ENCODE measurements at regions not wholly inside any gene's neighbourhood (a gene's known extent, or its start where the extent isn't known, plus 50 kb on each side); places are given as distances from the start of the nearest gene placed in this dataset.

DNA sequence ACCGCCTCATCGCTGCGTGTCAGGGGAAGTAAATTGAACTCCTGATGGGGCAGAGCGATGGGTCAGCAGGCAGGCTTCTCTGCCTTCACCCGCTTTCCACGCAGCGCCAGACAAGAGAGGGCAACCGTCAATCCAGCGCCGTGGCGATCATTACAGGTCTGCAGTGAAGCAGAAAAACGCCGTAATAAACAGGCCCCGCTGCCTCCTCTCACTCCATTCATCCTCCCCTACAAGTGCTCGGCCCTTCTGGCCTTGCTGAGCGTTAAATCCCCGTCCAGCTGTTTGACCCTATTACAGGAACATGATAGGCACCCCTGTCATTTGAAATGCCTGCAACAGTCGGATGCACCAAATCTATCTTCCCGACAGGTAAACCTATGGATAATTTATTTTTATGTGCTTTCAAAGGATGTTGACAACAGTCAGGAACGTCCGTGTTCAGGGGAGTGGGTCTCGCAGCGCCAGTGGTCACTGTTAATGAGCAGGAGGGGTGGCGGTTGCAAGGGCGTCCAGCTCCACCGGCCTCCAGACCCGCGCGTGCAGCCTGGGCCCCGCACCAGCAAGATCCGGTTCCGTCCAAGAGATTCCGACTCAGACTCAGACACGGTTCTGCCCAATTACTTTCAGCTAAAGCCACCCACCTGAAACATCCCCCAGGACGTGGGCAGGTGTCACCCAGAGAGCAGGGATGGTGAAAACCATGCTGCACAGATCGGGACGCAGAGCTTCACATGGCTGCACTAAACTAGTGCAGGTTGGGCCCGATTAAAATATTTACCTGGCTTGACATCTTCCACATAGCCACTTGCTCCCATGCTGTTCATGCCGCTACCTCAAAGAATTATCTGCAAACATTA, 508.0 kb upstream of the MGMT start:
- DNase-seq: no peak

DNA sequence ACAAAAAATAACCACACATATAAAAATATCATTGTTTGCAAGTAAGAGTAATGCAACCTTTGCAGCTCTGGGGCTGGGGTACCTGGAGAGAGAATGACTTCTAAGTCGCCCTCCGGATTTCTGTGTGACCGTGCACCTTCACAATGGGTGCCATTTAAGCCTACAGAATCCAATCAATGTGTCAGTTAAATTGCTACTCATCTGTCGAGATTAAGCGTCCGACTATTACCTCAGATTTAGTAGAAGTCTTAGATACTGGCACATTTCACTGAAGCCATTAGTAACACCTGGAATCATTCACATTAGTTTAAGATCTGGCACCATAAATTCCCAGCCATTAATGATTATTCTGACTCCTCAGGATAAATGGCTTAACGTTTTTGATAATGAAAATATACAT, 507.3 kb upstream of the MGMT start:
- DNase-seq: no peak

DNA sequence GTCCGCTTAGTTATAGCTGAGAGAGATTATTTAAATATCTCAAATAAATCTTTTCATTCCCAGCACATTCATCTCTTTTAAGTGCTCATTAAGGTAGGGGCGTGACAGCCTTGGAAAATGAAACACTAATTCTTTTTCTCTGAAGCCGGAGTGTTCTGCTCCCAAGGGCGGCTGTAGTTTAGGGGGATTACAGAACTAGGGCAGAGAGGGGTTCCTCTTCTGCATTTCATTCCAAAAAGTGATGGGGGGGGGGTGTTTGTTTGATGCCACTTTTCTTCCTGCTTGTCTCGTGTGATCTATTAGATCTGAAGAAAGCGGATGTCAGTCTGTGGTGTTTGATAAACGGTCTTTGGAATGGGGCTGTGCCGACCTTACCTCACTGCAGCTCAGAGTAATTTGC, 506.5 kb upstream of the MGMT start:
- no peak for DNase-seq

DNA sequence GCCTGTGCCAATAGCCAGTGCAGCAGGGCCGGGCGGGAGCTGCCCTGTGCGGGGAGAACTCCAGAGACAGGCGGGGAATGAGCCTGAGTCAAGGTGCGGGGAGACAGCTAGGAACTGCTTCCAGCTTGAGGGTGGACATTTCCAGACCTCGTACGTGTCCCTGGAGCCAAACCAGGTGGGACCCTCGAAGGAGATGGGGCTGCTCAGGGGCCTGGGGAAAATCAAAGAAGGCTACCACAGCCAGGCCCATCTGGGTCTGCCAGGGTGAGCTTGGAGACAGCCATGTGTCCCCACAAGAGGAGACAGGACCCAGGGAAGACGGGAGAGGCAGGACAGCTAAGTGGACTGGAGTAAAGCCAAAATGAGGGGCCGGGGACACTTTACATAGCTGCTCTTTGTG, 504.9 kb upstream of the MGMT start:
- DNase-seq: no peak

DNA sequence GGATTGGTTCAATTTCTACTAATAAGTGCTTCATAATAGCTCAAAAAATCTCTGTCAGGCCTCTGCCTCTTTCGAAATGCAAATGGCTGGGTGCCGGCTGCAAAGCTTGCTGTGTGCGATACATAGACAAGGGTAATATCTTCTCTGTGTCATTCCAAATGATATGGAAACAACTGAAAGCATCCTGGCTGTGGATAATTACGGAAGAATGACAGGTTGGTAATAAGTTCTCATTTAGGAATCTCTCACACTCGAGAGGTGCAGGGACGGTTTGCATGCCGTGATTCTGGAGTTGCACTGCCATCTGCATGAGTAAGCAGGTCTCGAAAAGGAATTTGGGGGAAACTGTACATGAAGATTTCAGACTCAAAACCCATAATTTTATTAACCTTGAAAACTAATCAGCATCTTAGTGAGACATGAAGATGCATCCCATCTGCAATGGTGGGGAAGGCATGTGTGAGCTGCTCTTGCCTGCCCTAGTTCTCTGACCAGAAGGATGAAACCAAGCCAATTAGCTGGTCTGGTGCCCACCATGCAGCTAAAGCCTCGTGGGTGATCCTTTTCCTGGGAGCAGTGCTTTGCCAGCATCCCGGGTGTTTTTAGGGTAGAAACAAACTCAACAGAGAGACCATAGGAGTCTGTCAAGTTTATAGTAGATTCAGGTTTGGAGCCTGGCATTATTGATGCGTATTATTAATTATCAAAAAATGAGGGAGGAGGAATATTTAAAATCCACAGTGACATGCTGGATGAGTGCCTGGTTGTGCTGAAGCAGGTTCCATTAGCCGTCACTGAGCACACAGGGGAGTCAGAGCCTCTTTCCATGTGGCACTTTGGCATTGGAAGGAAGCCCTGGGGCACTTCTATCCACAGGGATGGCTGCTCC, 503.6 kb upstream of the MGMT start:
- DNase-seq: no peak

DNA sequence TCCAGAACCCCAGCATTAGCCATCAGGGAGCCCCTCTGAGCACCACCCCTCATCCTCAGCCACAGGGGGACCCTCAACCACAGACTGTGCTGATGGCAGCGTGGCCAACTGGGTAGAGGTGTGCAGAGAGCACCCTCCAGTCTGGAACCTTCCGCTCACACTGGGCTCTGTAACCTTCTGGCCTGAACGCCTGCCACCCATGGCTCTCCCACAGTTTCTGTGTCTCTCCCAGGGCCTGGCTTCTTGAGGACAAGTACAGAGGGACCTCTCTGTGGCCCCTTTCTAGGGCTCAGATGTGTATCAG, 503.0 kb upstream of the MGMT start:
- DNase-seq: no peak

DNA sequence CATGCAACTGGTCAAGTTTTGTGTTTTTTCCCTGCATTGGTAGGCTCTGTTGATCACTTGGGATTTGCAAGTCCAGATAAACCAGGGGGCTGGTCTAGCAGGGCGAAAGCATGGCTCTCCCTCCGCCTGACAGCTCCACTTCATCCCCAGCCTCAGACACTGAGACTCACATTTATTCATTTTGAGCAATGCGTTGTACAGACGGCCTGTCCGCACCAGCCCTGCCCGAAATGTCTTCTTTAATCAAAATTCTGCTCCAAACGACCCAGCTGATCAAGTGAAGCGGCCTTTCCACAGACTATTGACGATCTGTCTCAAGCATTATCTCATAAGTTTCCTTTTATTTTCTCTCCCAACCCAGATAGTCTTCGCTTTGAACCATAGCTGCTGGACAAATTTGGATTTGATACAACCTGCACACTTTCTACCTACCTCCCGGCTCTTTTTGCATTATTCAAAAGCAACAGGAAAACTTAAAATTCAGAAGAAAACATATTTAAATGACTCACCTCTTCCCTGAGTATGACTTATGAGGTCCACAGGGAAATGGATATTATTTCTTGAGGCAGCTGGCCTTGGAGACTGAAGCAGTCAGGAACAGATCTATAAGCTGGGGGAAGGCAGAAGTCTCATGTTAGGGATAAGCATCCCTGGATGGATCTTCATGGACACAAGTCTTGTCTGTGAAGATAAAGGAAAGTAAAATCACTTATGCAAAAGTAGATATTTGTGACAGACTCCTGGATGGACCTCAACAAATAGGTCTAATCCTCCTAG, 498.9 kb upstream of the MGMT start:
- DNase-seq: no peak

DNA sequence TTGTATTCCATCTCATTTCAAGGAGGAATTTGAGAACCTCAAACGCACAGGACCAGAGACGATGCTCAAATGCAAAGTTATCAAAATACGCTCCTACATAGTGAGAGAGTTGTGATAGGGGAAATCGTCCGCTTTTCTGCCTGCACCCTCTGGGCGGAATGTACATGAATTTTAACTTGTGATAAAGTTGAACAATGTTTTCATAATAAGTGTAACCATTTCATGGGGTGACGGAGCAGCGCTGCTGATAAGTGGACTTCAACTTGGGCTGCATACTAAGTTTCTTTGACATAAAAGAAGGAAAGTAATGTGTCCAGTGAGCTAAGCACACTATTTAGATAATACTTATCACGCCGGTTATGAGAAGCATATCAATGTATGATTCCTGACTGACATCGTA, 497.5 kb upstream of the MGMT start:
- no peak for DNase-seq

DNA sequence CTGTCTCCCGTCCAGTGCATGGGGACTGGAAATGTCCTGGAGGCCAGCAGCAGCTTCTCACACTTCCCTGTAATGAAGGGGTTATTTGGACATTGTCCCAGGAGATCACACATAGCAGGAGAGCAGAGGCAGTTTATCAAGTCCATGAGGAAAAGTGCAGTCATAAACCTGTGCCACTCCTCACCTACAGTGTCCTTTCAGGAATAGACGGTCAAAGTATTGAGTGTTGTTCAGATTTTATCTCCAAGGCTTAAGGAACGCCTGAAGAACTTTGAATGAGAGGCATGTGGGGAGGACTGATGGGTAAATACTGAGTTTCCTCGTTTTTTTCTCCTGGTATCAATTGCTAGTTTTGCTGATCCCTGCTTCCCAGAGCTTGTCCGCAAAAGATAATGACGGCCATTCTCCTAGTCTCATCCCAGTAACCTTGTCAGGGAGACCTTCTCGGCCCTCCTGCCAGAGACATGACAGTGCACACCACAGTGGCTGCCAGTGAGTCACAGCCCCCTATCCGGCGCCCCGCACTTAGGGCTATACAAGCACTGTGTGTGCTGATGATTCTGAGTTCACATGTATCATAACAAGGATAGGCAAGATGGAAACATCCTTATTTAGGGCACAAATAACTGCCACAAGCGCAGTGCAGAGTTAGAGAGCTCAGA, 495.5 kb upstream of the MGMT start:
- no peak for DNase-seq

DNA sequence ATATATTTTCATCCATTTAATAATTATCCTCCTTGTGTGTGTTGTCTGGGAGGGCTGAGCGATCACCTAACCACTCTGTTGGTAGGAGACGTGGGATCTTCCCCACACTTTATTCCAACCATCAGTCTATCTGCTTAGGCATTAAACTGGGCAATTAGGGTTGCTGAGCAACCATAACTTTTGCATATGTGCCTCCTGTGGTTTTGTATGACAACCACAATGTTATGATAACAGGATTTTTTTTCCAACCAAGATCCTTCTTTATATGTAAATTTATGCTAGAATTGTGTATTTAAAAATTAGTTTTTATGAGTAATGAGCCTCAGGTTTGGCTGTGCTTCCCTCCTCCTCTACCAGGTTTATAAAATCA, 495.0 kb upstream of the MGMT start:
- no peak for DNase-seq

DNA sequence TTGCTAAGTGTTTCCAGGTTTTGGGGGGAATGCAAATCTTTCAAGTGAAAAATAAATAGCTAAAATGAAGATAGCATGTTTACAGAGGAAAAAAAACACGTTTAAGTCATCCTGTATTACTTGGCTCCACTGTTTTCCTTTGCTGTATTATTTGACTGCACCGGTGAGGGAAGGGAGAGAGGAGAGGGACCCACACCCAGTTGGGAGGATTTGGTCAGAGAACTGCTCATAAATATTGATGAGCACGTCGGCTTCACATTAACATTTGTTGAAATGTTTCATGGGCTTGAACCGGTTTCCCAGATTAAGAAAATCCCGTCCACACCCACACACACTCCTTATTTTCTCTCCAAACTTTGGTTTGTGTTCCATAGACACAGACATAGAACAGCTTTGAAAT, 493.8 kb upstream of the MGMT start:
- DNase-seq: no peak

DNA sequence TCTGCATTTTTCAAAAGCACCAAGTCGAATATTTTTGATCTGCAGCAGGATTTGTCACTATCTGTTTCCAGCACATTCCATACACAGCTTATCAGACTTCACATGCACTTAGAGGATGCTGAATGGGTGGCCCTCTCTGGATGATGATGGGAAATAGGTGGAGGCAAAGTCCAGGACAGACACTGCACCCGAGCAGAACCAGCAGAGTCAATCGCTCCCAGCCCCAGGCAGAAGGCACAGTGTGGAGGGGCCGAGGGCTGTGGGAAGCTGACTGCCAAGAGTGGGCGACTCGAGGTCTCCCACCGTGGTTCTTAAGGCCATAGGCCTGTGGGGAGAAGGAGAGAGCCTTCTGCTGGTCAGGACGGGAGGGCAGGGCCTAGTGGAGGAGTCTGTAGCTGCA, 490.2 kb upstream of the MGMT start:
- no peak for DNase-seq

DNA sequence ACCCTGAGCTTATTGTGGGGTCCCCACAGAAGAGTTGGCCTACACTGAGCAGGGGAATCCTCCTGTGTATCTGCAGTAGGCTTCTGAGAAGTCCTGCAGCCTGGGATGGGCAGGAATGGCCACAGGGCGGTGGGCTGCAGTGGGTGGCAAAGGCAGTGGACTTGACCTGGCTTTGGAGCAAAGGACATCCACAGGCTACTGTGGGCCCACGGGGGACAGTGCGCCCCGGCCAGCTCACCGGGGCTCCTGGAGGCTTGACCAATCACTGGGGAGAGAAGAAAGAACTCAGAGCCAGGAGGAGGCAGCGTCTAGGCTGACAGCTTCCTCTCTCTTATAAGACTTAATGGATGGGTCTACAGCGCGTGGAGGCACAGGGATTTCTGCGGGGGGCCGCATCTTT, 488.8 kb upstream of the MGMT start:
- no peak for DNase-seq

DNA sequence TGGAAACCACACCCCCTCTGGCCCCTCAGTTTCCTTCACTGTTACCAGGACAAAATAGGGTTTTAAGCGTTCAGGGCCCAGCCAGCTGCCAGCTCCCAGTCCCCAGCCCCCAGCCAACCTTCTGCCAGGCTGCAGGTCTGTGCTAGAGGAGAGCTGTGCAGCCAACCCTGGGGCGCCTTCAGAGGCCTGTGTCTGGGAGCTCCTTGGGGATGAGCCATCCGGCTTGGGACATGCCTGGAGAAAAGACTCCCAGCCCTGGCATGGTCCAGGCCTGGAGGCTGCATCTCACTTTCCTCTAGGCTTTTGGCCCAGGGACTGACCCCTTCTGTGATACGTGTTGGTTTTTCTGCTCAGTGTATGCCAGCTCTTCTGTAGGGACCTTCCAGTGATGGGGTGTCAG, 487.6 kb upstream of the MGMT start:
- no peak for DNase-seq

DNA sequence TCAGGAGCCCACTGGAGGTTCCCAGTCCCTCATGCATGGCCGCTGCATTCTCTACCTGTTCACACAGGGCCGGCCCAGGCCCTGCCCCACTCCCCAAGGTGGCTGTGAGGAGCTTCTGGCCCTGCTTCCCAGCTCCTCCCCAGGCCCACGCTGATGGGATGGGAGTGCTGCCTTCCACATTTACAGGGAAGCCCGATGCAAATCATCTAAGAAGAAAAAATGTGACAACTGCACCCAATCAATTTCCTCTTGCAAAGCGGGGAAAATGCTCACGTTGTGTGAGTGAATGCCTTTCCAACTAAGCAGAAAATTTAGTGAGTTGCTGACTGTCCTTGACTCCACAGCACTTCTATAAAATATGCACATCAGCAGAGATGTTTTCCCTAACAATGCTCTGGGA, 485.8 kb upstream of the MGMT start:
- no peak for DNase-seq

DNA sequence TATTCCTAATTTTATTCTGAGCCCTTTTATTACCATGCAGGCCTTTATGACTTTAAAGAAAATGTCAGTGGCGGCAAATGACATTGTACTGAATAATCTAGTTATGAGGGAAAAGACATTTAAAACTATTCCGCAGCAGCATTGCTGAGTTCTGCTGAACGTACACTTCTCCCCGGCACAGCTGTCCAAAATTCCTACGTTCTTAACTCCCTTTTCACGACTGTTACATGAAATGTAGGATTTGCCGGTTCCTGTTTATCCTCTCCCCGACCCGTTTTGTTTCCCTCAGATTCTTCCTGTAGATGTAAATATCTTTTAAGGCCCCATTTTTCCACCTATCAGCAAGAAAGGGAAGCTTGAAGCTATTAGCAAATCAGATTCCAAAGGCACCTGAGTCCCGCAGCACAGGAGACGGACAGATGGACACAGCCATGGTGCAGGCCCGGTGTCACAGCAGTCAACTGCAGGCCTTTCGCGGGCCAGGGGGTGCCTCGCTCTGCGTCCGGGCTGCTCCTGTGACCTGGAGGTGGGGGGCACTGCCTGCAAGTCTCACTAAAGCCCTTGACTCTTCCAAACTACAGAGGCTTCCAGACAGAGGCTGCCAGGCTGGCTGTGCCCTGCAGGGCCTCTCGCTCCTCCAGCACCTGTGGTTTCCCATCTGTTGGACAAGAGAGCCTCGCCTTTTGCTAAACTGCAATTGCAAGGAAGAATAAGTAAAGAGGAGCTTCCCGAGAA, 485.0 kb upstream of the MGMT start:
- no peak for DNase-seq

DNA sequence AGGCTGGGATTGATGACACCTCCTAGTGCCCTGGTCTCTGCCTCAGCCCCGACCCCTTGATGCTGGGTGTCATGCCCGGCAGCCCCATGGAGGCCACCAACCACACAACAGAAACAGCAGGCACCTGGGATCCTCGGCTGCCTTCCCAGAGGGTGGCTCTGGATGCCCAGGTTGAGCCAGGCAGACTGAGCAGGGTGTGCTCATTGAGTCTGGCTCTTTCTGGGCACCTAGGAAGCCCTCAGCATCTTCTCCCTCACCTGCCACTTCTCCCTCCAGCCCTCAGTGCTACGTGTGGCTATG, 484.5 kb upstream of the MGMT start:
- no peak for DNase-seq

DNA sequence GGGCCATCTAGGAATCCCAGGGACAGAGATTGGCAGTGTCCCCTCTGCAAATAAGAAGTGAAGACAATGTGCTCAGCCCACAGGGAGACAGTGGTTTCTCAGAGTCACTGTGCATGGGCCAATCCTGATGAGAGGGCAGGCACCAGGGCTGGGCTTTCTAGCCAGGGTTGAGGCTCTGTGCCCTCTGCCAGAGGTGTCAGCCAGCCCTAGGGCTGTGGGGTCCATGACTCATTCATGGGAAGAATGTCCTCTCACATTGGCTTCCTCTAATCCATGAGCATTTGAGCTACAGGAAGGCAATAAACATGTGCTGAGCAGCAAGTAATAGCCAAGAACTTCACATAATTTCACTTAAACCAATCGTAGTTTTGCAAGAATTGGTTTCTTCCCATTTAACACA, 482.0 kb upstream of the MGMT start:
- DNase-seq: no peak

DNA sequence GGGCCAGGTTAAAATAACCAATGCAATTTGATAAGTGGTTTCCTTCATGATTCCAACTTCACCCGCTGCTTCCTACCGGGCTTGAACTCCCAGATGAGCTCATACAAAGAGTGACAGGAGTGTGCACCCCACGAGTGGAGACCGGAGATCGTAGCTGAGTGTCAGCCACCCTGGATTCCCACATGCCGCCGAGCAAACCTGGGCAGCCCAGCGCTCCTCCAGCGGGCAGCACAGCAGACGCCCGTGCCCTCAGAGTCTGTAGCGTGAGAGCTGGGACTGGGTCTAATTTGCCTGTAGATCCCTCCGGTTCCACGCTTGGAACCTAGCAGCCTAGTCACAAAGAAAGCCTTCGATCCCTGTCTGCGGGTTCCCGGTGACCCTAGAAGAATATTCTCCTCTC, 476.1 kb upstream of the MGMT start:
- no peak for DNase-seq

DNA sequence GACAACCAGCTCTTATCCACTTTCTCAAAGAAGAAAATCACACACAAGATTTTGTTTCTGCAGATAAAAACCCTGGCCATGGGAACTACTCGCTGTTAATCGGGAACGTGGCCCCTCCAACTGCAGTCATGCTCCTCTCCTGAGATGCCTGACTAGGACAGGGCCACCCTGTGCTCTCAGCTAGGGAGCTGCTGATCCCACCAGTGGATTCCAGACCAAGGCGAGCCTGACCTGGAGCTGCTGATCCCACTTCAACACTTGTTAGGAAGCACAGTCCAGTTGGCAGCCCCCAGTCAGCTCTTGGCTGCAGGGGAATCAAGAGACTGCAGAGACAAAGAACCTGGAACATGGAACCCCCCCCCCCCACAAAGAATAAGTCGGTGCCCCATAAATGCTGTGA, 474.3 kb upstream of the MGMT start:
- DNase-seq: no peak

DNA sequence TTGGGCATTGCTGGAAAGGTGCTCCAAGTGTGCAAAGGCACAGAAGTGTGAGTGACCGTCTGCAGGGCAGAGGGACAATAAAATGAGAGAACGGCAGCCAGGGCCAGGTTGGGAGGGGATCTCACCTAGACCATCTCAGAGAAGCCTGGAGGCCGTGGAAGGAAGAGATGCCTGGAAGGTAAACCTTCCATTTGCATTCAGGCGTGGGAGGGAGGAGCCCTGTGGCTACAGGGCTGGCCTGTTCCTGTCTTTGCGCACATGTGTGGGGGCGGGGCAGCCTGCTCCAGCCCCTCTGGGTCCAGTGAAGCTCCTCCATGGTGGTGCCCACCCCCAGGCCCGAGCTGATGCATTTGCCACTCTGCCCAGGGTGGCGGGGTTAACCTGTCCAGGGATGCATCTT, 473.6 kb upstream of the MGMT start:
- no peak for DNase-seq

DNA sequence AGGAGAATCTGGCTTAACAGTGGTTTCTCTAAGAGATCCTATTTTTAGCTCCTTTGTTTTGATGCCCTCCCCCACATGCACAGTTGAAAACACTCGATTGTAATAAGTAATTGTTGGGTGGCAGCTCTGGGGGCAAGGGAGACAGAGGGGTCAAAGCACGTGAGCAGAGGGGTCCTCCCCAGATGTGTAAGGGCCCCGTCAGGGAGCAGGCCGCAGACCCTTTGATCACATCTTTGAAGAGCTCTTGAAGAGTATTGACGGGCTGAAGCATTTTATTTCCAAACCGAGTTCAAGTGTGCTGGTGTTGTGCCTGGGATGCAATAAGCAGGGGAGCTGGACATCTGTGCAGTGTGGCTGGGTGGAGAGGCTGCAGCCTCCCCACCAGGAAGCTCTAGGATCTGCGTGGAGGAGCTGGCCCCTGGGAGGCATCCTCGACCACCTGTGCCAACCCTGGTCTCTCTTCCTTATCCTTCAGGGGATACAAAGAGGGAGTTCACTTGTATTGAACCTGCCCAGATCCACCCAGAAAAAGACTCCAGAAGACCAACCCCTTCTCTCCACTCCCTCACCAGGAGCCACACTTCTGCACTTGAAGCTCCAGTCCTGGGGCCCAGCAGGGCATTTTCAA, 473.0 kb upstream of the MGMT start:
- no peak for DNase-seq

Data from activated naive CD4-positive, alpha-beta T cell (primary cell).